UCSD-AML1 (cell line): ENCODE measurements at regions not wholly inside any gene's neighbourhood (a gene's known extent, or its start where the extent isn't known, plus 50 kb on each side); places are given as distances from the start of the nearest gene placed in this dataset.

Experiments
- DNase-seq: peaks from one replicate; lab custom pipeline; 2025; ENCODE audit not compliant: unreplicated experiment; lab: John Stamatoyannopoulos, UW

GRCh38 chr2:226680719-226681118, 118.9 kb downstream of the IRS1 start:
- no peak for DNase-seq

GRCh38 chr2:226679389-226680065, 120.1 kb downstream of the IRS1 start:
- no peak for DNase-seq

- DNase-seq: no peak
Observed at GRCh38 chr2:226678422-226678821, 121.2 kb downstream of the IRS1 start.

GRCh38 chr2:226677080-226677479, 122.5 kb downstream of the IRS1 start:
- DNase-seq: no peak

GRCh38 chr2:226676618-226677017, 123.0 kb downstream of the IRS1 start:
- DNase-seq: no peak

GRCh38 chr2:226674123-226674522, 125.5 kb downstream of the IRS1 start:
- no peak for DNase-seq

- DNase-seq: no peak
Observed at GRCh38 chr2:226673314-226673723, 126.3 kb downstream of the IRS1 start.

- DNase-seq: no peak
Observed at GRCh38 chr2:226671141-226671676, 128.4 kb downstream of the IRS1 start.

- DNase-seq: no peak
Observed at GRCh38 chr2:226669905-226670304, 129.7 kb downstream of the IRS1 start.

GRCh38 chr2:226669249-226669648, 130.4 kb downstream of the IRS1 start:
- no peak for DNase-seq

GRCh38 chr2:226667736-226668135, 131.9 kb downstream of the IRS1 start:
- no peak for DNase-seq

GRCh38 chr2:226665306-226665831, 134.3 kb downstream of the IRS1 start:
- DNase-seq: no peak

GRCh38 chr2:226664661-226665060, 135.0 kb downstream of the IRS1 start:
- DNase-seq: no peak

GRCh38 chr2:226664140-226664539, 135.5 kb downstream of the IRS1 start:
- no peak for DNase-seq

GRCh38 chr2:226661789-226662545, 137.7 kb downstream of the IRS1 start:
- no peak for DNase-seq

GRCh38 chr2:226660526-226660925, 139.1 kb downstream of the IRS1 start:
- no peak for DNase-seq

- DNase-seq: no peak
Observed at GRCh38 chr2:226660124-226660523, 139.5 kb downstream of the IRS1 start.

- no peak for DNase-seq
Observed at GRCh38 chr2:226659410-226659809, 140.2 kb downstream of the IRS1 start.

- DNase-seq: no peak
Observed at GRCh38 chr2:226658555-226658954, 141.1 kb downstream of the IRS1 start.

GRCh38 chr2:226657340-226658053, 142.1 kb downstream of the IRS1 start:
- DNase-seq: no peak

GRCh38 chr2:226656367-226656766, 143.3 kb downstream of the IRS1 start:
- DNase-seq: no peak
